HCT116 (cell line): ENCODE measurements at regions not wholly inside any gene's neighbourhood (a gene's known extent, or its start where the extent isn't known, plus 50 kb on each side); places are given as distances from the start of the nearest gene placed in this dataset.
"Not testable (repeated sequence)": the region's sequence is repeated elsewhere in the genome, so short reads cannot be mapped to it uniquely, and the experiment has no call there.

ENCODE experiments used
- ATAC-seq: fragments of 200-7000 bp; cut with Tn5 transposase; 2 replicates; pipeline ENCODE4 v1.9.1; 2020; ENCODE audit warnings: mild to moderate bottlenecking, moderate library complexity
- BruUV-seq: library from RNA; stranded (reverse); fragments of 400-500 nt; replicated peaks from 2 replicates; lab custom pipeline; 2021; lab: Mats Ljungman, UMichigan
- CTCF ChIA-PET: fragments of 300-600 bp; sonication (Branson Sonifier 250); formaldehyde crosslinking; loops from one replicate; lab custom pipeline; 2021; ENCODE audit warnings: antibody characterized with exemption; lab: Charles Lee
- POLR2A ChIA-PET: fragments of 300-600, 350-600 bp; sonication (Branson Sonifier 250); formaldehyde crosslinking; loops from one replicate; lab custom pipeline; 2021; ENCODE audit warnings: antibody characterized with exemption; lab: Charles Lee
- RAD21 ChIA-PET, 2 experiments: fragments of 300-600 bp; sonication (Branson Sonifier 250); formaldehyde crosslinking; loops; one replicate each; lab custom pipeline; 2023; ENCODE audit warnings: low total read pairs in 2 of 2; ENCODE audit not compliant: uncharacterized antibody in 2 of 2, unreplicated experiment in 2 of 2, low non-redundant PET in 1 of 2; lab: Charles Lee
- DNase-seq: peaks from one replicate; pipeline ENCODE4 v3.0.0-alpha.2; 2010; ENCODE audit warnings: low read depth, low spot score
- H2AFZ ChIP-seq: fragments of 200-600 bp; shearing (Covaris generic), sonication (generic); 2 replicates; pipeline ENCODE4 v1.6.1; 2017; ENCODE audit warnings: low read depth, mixed run types, mixed read lengths, antibody characterized with exemption, low read length; ENCODE audit not compliant: poor library complexity, severe bottlenecking
- H3K27ac ChIP-seq: 2 replicates; pipeline ENCODE4 v1.5.1; 2012; ENCODE audit warnings: low read depth, low read length
- H3K27me3 ChIP-seq: fragments of 200-600 bp; sonication (generic); 2 replicates; pipeline ENCODE4 v1.6.1; 2016; ENCODE audit warnings: mixed run types, low read length, mixed read lengths; ENCODE audit not compliant: insufficient read depth
- H3K36me3 ChIP-seq, 2 experiments: fragments of 200-500 bp in 1 of 2; fragments of 200-600 bp in 1 of 2; sonication (Bioruptor generic) in 1 of 2; sonication (generic) in 1 of 2; 2 replicates each; pipeline versions ENCODE4 v1.5.1 to v1.6.1; 2014 to 2016; ENCODE audit warnings: low read length in 2 of 2, inconsistent platforms in 1 of 2, mixed read lengths in 1 of 2, mixed run types in 1 of 2; ENCODE audit not compliant: insufficient read depth in 2 of 2, control insufficient read depth in 1 of 2
- H3K4me1 ChIP-seq, 2 experiments: fragments of 200-600 bp in 1 of 2; sonication (generic) in 1 of 2; 2 replicates each; pipeline versions ENCODE4 v1.5.1 to v1.6.1; 2012 to 2017; ENCODE audit warnings: low read length in 2 of 2, inconsistent platforms in 1 of 2, mild to moderate bottlenecking in 1 of 2, mixed read lengths in 1 of 2, mixed run types in 1 of 2, moderate library complexity in 1 of 2; ENCODE audit not compliant: insufficient read depth in 2 of 2, control insufficient read depth in 1 of 2
- H3K4me2 ChIP-seq: fragments of 200-600 bp; sonication (generic); 2 replicates; pipeline ENCODE4 v1.6.1; 2017; ENCODE audit warnings: mixed run types, low read length, mixed read lengths
- H3K4me3 ChIP-seq, 2 experiments: fragments of 200-600 bp in 1 of 2; sonication (generic) in 1 of 2; replicated peaks in 1 of 2; 2 replicates each; pipeline ENCODE4 v1.5.1; 2011 to 2016; ENCODE audit warnings: low read length in 2 of 2, control low read depth in 1 of 2, low read depth in 1 of 2, mild to moderate bottlenecking in 1 of 2, mixed read lengths in 1 of 2, mixed run types in 1 of 2
- H3K79me2 ChIP-seq: fragments of 200-600 bp; sonication (generic); 2 replicates; pipeline ENCODE4 v1.6.1; 2017; ENCODE audit warnings: mild to moderate bottlenecking, mixed run types, low read length, moderate library complexity, mixed read lengths; ENCODE audit not compliant: insufficient read depth
- H3K9ac ChIP-seq: fragments of 200-600 bp; sonication (generic); 2 replicates; pipeline ENCODE4 v1.6.1; 2016; ENCODE audit warnings: low read length, mixed read lengths
- H3K9me2 ChIP-seq: fragments of 200-600 bp; sonication (generic), shearing (Covaris generic); 2 replicates; pipeline ENCODE4 v1.6.1; 2017; ENCODE audit warnings: mixed run types, mild to moderate bottlenecking, moderate library complexity; ENCODE audit not compliant: insufficient read depth
- H3K9me3 ChIP-seq, 2 experiments: fragments of 200-500 bp in 1 of 2; fragments of 200-600 bp in 1 of 2; sonication (Bioruptor generic) in 1 of 2; sonication (generic) in 1 of 2; 2 replicates each; pipeline ENCODE4 v1.6.1; 2014 to 2017; ENCODE audit warnings: low read length in 2 of 2, mixed read lengths in 2 of 2, inconsistent platforms in 1 of 2, low read depth in 1 of 2, mild to moderate bottlenecking in 1 of 2, mixed run types in 1 of 2, moderate library complexity in 1 of 2; ENCODE audit not compliant: control insufficient read depth in 1 of 2, insufficient read depth in 1 of 2
- H4K20me1 ChIP-seq: fragments of 200-600 bp; sonication (generic), shearing (Covaris generic); 2 replicates; pipeline ENCODE4 v1.6.1; 2017; ENCODE audit warnings: mixed run types, mild to moderate bottlenecking, moderate library complexity; ENCODE audit not compliant: insufficient read depth
- CBX3 ChIP-seq: IDR thresholded peaks from 2 replicates; pipeline ENCODE4 v1.6.1; 2012; ENCODE audit warnings: low read depth
- CEBPB ChIP-seq: IDR thresholded peaks from 2 replicates; pipeline ENCODE4 v1.6.1; 2012; ENCODE audit warnings: low read depth
- CTCF ChIP-seq, 3 experiments: fragments of 200-600 bp in 1 of 3; sonication (generic) in 1 of 3; IDR thresholded peaks in 2 of 3; conservative IDR thresholded peaks in 1 of 3; 2 replicates each; pipeline ENCODE4 v1.5.1; 2012 to 2017; ENCODE audit warnings: low read depth in 2 of 3, low read length in 2 of 3, antibody characterized with exemption in 1 of 3, borderline replicate concordance in 1 of 3, control low read depth in 1 of 3, mild to moderate bottlenecking in 1 of 3, mixed read lengths in 1 of 3, mixed run types in 1 of 3, moderate library complexity in 1 of 3; ENCODE audit not compliant: insufficient read depth in 1 of 3
- EGR1 ChIP-seq: IDR thresholded peaks from 2 replicates; pipeline ENCODE4 v1.6.1; 2012; ENCODE audit warnings: low read depth
- ELF1 ChIP-seq: IDR thresholded peaks from 2 replicates; pipeline ENCODE4 v1.6.1; 2012; ENCODE audit warnings: low read depth, borderline replicate concordance
- EZH2 ChIP-seq: fragments of 200-600 bp; sonication (generic); IDR thresholded peaks from 2 replicates; pipeline ENCODE4 v1.6.1; 2017; ENCODE audit warnings: antibody characterized with exemption, mixed run types
- JUND ChIP-seq: IDR thresholded peaks from 2 replicates; pipeline ENCODE4 v1.6.1; 2012
- MAX ChIP-seq: IDR thresholded peaks from 2 replicates; pipeline ENCODE4 v1.6.1; 2012
- POLR2A ChIP-seq: IDR thresholded peaks from 2 replicates; pipeline ENCODE4 v1.7.0; 2011; ENCODE audit warnings: borderline replicate concordance; ENCODE audit not compliant: insufficient read depth, insufficient read length; ENCODE audit errors: extremely low read depth
- POLR2AphosphoS5 ChIP-seq: IDR thresholded peaks from 2 replicates; pipeline ENCODE4 v1.6.1; 2011; ENCODE audit warnings: mild to moderate bottlenecking, low read depth, low read length, moderate library complexity
- SIN3A ChIP-seq: IDR thresholded peaks from 2 replicates; pipeline ENCODE4 v1.6.1; 2012; ENCODE audit warnings: low read depth
- SP1 ChIP-seq: IDR thresholded peaks from 2 replicates; pipeline ENCODE4 v1.6.1; 2012; ENCODE audit warnings: low read depth
- SRF ChIP-seq: IDR thresholded peaks from 2 replicates; pipeline ENCODE4 v1.6.1; 2012; ENCODE audit warnings: low read depth
- TCF7L2 ChIP-seq: IDR thresholded peaks from 2 replicates; pipeline ENCODE4 v1.7.0; 2011; ENCODE audit warnings: borderline replicate concordance, inconsistent platforms; ENCODE audit not compliant: insufficient read depth, insufficient read length; ENCODE audit errors: extremely low read depth
- ZFX ChIP-seq: fragments of 450-650 bp; IDR thresholded peaks from 2 replicates; pipeline ENCODE4 v1.6.1; 2017
- ZNF274 ChIP-seq: fragments of 200-500 bp; sonication (Bioruptor generic); IDR thresholded peaks from 2 replicates; pipeline ENCODE4 v1.6.1; 2014; ENCODE audit warnings: mild to moderate bottlenecking, low read depth, low read length, inconsistent platforms
- intact Hi-C: fragments of 100-400 bp; cut with micrococcal nuclease; formaldehyde crosslinking; loops from 2 replicates; pipeline ENCODE4 v1.10.0; 2022
- TF ChIP-seq, protein P1 (sequence below): IDR thresholded peaks from 2 replicates; pipeline ENCODE4 v1.6.1; 2012
- TF ChIP-seq, protein P2 (sequence below): IDR thresholded peaks from 2 replicates; pipeline ENCODE4 v1.6.1; 2012; ENCODE audit warnings: low read depth

- H3K4me3 ChIP-seq, H3K36me3 ChIP-seq, BruUV-seq, CTCF ChIA-PET, H3K9me3 ChIP-seq, H3K4me2 ChIP-seq, H3K9me2 ChIP-seq, H3K27me3 ChIP-seq, H2AFZ ChIP-seq, H3K27ac ChIP-seq, H3K4me1 ChIP-seq, H4K20me1 ChIP-seq, H3K79me2 ChIP-seq, POLR2A ChIA-PET, H3K9ac ChIP-seq, intact Hi-C loops, DNase-seq, RAD21 ChIA-PET, ATAC-seq: not testable (repeated sequence)
Observed at GRCh38 chrX:26755760-26756159, 539.8 kb downstream of the MAGEB5 start.

GRCh38 chrX:26747877-26748276 is 531.9 kb downstream of the MAGEB5 start:
- no peak overlapping the region for H2AFZ ChIP-seq
- no peak overlapping the region for H3K9ac ChIP-seq
- no peaks in the 10 kb centered on the region for H3K9me2 ChIP-seq
- H3K36me3 ChIP-seq = no peaks in the 10 kb centered on the region
- H3K4me2 ChIP-seq = no peak overlapping the region
- ChIA-PET POLR2A (no interaction called here), CTCF (no interaction called here), RAD21 (no interaction called here)
- H4K20me1 ChIP-seq = no peaks in the 10 kb centered on the region
- H3K4me3 ChIP-seq = no peak overlapping the region
- intact Hi-C loops = no loop called here
- no TSS peak for BruUV-seq
- no peaks in the 10 kb centered on the region for H3K4me1 ChIP-seq
- no peaks in the 10 kb centered on the region for H3K79me2 ChIP-seq
- no peak overlapping the region for H3K27ac ChIP-seq
- H3K9me3 ChIP-seq = no peaks in the 10 kb centered on the region
- ATAC-seq (no peak), DNase-seq (no peak)
- no peaks in the 10 kb centered on the region for H3K27me3 ChIP-seq
- no peak for TF ChIP-seq CBX3
- no peak for TF ChIP-seq SIN3A
- TF ChIP-seq ELF1 = no peak
- no peak for TF ChIP-seq ZNF274
- no peak for TF ChIP-seq CTCF (IDR thresholded peaks at IDR 0.05 in 2 of 3, conservative IDR thresholded peaks at IDR 0.05 in 1 of 3; ENCODE audit: borderline replicate concordance in 1 of 3, insufficient read depth in 1 of 3, low read depth in 2 of 3, low read length in 2 of 3)
- TF ChIP-seq JUND = no peak
- TF ChIP-seq TCF7L2 = no peak
- no peak for TF ChIP-seq ZFX
- TF ChIP-seq, protein P1, sequence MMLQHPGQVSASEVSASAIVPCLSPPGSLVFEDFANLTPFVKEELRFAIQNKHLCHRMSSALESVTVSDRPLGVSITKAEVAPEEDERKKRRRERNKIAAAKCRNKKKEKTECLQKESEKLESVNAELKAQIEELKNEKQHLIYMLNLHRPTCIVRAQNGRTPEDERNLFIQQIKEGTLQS = no peak
- TF ChIP-seq SRF = no peak
- no peak for TF ChIP-seq MAX
- TF ChIP-seq EGR1 = no peak
- TF ChIP-seq CEBPB = no peak
- TF ChIP-seq POLR2AphosphoS5 = no peak
- no peak for TF ChIP-seq EZH2
- no peak for TF ChIP-seq SP1
- TF ChIP-seq, protein P2, sequence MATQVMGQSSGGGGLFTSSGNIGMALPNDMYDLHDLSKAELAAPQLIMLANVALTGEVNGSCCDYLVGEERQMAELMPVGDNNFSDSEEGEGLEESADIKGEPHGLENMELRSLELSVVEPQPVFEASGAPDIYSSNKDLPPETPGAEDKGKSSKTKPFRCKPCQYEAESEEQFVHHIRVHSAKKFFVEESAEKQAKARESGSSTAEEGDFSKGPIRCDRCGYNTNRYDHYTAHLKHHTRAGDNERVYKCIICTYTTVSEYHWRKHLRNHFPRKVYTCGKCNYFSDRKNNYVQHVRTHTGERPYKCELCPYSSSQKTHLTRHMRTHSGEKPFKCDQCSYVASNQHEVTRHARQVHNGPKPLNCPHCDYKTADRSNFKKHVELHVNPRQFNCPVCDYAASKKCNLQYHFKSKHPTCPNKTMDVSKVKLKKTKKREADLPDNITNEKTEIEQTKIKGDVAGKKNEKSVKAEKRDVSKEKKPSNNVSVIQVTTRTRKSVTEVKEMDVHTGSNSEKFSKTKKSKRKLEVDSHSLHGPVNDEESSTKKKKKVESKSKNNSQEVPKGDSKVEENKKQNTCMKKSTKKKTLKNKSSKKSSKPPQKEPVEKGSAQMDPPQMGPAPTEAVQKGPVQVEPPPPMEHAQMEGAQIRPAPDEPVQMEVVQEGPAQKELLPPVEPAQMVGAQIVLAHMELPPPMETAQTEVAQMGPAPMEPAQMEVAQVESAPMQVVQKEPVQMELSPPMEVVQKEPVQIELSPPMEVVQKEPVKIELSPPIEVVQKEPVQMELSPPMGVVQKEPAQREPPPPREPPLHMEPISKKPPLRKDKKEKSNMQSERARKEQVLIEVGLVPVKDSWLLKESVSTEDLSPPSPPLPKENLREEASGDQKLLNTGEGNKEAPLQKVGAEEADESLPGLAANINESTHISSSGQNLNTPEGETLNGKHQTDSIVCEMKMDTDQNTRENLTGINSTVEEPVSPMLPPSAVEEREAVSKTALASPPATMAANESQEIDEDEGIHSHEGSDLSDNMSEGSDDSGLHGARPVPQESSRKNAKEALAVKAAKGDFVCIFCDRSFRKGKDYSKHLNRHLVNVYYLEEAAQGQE = no peak
- TF ChIP-seq POLR2A = no peak
